Esophagus muscularis mucosa (tissue), 3 donors: ENCODE measurements at regions not wholly inside any gene's neighbourhood (a gene's known extent, or its start where the extent isn't known, plus 50 kb on each side); places are given as distances from the start of the nearest gene placed in this dataset.

Source experiments
- CTCF ChIP-seq, 3 experiments: fragments of 200-600 bp in 2 of 3; fragments of 450-650 bp in 1 of 3; sonication (generic) in 2 of 3; IDR thresholded peaks; one replicate each; pipeline ENCODE4 v1.5.1; 2017 to 2019; ENCODE audit warnings: antibody characterized with exemption in 3 of 3, mild to moderate bottlenecking in 2 of 3, moderate library complexity in 1 of 3
- POLR2AphosphoS5 ChIP-seq, 2 donors: sonication (generic); formaldehyde crosslinking; IDR thresholded peaks; one replicate each; pipeline ENCODE4 v1.6.1; 2017; ENCODE audit warnings: antibody characterized with exemption in 2 of 2

GRCh38 chrX:65879977-65880799 is 159.7 kb downstream of the VSIG4 start:
- TF ChIP-seq POLR2AphosphoS5 (IDR thresholded peaks at IDR 0.05) (no peak), CTCF (IDR thresholded peaks at IDR 0.05) (no peak)
